ENCODE measurements at regions not wholly inside any gene's neighbourhood (a gene's known extent, or its start where the extent isn't known, plus 50 kb on each side); places are given as distances from the start of the nearest gene placed in this dataset.
"Not testable (repeated sequence)": the region's sequence is repeated elsewhere in the genome, so short reads cannot be mapped to it uniquely, and the experiment has no call there.

- no peak for DNase-seq
Measured at GRCh38 chr20:24418731-24419130, 50.7 kb upstream of the SYNDIG1 start.

- DNase-seq, result no peak
Measured at GRCh38 chr20:24417485-24417884, 51.9 kb upstream of the SYNDIG1 start.

GRCh38 chr20:24415444-24415843 is 54.0 kb upstream of the SYNDIG1 start:
- not testable (repeated sequence) for DNase-seq

DNA sequence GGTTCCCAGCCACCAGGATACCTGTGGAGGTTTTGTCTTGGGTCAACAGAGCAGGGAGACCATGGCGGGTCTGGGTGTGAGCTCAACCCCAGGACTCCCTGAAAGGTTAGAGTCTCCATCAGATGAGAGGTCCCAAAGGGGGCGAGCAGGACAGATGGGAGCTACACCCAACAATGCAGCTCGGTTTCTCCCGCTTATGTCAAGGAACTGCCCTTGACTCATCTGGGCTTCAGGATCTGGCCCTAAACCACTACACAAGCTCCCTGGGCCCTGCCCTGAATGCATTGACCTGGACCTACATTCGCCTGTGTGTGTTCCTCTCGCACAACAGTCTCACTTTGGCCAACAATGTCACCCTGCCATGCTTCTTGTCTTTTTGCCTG is 57.6 kb upstream of the SYNDIG1 start:
- no peak for DNase-seq

- no peak for DNase-seq
Measured at GRCh38 chr20:24411003-24411833, 58.2 kb upstream of the SYNDIG1 start.

- DNase-seq, result no peak
Measured at GRCh38 chr20:24407151-24407550, 62.3 kb upstream of the SYNDIG1 start.

DNA sequence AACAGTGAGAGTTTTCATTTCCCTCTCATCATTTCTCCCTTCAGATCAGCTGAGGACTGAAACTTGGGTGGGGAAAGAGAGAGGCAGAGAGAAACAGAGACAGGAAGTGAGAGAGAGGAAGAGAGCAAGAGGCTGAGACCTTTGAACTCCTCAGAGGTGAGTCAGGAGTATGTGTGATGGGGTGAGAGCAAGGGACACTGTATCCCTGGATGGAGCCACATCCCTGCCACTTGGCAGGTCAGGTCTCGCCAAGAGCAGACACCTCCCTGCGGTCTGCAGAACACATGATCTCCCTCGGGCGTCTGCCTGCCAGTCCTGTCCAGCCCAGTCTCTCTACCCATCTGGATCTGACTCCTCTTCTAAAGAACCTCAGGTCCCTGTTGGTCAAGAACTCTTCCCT is 62.7 kb upstream of the SYNDIG1 start:
- no peak for DNase-seq

DNA sequence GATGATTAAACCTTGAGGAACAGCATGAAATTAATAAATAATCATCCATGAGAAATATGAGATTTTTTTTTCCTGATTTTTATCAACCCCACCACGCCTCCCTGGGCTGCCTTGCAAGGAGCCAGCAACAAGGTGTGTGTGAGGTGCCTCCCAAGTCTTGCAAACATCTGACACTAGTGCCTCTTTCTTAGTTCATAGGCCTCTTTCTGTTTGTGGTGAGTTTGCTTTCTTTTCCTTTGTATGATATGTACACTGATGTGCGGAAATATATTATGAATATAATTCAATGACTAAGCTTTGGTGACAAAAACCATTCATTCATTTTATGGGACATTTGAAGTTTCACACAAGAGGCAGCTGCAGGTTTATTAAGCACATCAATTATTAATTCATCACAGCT is 63.2 kb upstream of the SYNDIG1 start:
- no peak for DNase-seq

GRCh38 chr20:24405810-24406209 is 63.6 kb upstream of the SYNDIG1 start:
- no peak for DNase-seq

DNA sequence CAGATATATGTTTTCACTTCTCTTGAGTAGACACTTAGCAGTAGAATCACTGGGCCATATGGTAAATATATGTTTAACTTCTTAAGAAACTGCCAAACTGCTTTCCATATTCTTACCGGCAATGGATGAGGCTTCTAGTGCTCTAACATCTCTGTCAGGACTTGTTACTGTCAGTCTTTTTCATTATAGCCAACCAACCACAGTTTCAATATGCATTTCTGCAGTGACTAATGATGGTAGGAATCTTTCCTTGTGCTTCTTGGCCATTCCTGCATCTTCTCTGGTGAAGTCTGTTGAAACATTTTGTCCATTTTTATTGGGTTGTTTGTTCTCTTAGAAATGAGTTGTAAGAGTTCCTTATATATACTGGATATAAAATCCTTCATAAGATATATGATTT is 66.0 kb upstream of the SYNDIG1 start:
- no peak for DNase-seq

GRCh38 chr20:24402188-24402587 is 67.2 kb upstream of the SYNDIG1 start:
- DNase-seq, result no peak

- DNase-seq, result no peak
Measured at GRCh38 chr20:24395151-24395550, 74.3 kb upstream of the SYNDIG1 start.

DNA sequence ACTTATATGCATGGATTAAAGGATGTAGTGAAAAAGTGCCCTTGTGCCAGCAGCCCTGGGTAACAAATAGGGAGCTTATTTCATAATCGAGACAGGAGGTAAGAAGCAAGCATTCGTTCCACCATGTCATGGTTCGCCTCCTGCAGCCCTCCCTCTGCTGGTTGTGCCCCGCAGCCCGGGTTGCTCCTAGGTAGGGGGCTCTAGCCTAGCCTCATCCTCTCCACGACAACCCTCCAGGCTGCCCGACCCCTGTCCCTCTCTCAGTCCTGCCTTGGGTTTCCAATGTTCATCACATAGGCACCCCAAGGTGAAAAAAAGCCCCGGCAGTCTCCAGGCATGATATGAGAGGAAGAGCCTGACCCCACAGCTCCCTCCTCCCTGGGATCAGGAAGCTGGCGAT is 75.5 kb upstream of the SYNDIG1 start:
- no peak for DNase-seq

DNA sequence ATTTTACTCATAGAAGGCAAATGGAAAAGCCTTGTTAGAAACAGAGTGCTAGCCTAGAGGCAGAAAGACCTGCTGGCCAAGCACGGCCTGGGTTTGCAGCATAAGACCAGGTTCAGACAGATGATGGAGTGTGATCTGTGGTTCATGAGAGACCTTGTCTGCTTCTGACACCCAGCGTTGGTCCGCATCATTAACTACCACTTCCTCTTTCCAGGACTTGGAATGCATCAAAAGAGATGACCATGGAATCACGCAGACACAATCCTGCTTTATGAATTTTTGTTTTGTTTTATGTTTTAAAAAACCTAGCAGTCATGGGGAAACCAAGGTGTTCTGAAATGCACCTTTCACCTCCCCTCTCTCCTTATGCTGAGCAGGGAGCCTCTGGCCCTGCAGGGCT is 76.8 kb upstream of the SYNDIG1 start:
- no peak for DNase-seq

DNA sequence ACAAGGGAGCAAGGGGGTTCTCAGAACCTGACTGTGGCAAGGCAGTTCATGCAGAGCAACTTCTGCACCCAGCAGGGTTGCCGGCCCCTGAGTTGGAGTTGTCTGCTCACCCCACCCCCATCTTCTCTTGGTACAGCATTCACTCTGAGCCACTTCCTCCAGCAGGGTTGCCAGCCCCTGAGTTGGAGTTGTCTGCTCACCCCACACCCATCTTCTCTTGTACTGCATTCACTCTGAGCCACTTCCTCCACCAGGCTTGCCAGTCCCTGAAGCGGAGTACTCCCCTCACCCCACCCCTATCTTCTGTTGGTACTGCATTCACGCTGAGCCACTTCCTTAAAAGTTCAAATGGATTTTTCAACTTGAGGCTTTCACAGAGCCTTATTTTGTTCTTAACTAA is 79.7 kb upstream of the SYNDIG1 start:
- DNase-seq, result peak; percentile 30

DNA sequence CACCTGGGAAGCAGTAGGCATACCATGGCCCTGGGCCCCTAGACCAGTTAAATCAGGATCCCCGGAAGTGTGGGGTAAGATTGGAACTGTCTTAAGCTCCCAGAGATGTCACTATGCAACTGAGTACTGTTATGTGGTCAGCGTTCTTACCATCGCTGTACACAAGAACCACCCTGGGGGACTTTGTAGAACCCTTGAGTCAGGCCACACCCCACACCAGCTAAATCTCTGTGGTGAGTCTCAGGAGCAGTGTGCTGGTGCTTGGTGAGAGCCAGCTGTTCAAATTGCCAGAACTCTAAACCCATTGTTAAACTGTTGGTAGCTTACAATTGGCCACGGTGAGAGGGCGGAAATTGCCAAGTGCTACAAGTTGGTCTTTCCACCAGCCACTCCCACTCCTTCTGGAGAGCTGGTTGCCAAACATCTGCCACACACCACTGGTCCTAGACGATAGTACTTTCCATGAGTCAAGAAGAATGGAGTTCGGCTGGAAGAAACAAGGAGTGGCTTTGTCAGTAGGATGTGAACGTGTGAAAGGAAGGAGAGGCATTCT is 80.5 kb upstream of the SYNDIG1 start:
- no peak for DNase-seq

DNA sequence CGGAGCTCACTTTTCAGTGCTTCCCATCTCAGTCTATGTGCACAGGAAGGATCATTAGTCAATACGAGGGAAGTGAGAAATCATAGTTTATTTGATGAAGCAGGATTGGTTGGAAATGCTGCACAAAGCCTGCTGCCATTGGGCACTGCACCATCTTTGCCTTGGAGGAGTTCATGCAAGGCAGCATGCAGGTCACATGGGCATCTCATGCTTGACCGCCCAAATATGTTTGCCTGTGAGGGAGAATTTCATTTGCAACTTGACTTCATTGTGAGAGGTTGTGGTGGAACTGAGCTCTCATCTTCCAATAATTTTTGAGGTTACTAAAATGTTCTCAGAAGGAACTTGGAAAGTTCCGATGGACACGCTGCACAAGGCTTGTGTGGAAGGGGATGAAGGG is 83.9 kb upstream of the SYNDIG1 start:
- no peak for DNase-seq

GRCh38 chr20:24384865-24385264 is 84.6 kb upstream of the SYNDIG1 start:
- DNase-seq, result no peak

DNA sequence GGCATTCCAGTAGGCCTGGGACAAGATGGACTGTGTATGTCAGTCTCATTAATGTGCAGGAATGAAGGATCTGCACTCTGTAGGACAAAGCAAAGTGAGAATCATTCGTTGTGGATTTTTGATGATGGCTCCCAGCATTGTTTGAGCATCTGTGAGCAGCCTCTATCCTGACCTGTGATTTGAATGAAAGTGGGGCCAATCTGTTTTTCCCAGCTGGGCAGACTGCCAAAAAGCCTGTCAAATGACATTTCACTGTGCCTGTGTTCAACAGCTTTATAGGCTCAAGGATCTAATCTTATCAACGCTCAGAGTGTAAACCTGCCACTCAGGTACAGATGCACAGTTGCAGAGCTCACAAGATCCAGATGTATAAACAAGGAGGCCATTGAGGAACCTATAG is 86.7 kb upstream of the SYNDIG1 start:
- no peak for DNase-seq

DNA sequence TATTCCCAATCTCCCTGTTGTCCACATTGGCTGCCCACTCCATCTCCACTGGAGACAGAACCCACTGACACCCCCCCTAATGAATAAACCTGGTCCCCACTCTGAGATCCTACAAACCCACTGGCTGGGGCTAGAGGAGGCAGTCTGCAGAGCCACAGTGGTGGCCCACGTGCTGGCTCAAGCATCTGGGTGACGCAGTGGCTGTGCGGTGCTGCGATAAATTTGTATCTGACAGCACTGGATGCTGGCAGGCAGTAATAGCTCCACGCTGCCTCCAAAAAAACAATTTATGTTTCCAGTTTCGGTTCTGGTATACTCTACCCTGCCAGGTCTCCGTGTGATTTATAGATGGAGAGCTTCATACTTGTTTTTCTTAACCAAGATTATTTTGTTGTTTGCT is 87.1 kb upstream of the SYNDIG1 start:
- DNase-seq, result no peak

GRCh38 chr20:24381886-24382285 is 87.5 kb upstream of the SYNDIG1 start:
- DNase-seq, result no peak

DNA sequence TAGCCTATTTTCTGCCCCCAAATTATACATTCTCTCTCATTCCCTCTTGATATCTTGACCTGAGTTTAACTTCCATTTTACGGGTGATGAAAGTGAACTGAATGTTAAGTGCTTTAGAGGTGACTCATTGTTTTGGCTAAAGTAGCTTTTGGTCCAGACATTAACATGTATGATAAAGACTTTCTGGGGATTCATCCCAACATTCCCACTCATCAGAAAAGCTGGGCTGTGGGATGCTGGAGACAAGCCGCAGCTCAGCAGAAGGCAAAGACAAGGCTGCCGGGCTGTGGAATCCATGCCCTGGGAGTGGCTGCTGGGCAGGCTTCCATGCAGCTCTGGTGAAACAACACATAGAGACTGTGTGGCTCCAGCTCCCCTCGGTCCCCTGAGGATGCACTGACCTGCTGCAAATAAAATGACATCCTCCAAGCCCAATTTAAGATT is 89.9 kb upstream of the SYNDIG1 start:
- DNase-seq, result no peak

GRCh38 chr20:24378661-24379483 is 90.6 kb upstream of the SYNDIG1 start:
- no peak for DNase-seq

All from stimulated activated CD8-positive, alpha-beta memory T cell treated with anti-CD3 and anti-CD28 coated beads, Interleukin-4, amount 100 ng/mL, for 48 hours (primary cell).